HG03558 (cell line): ENCODE measurements at regions not wholly inside any gene's neighbourhood (a gene's known extent, or its start where the extent isn't known, plus 50 kb on each side); places are given as distances from the start of the nearest gene placed in this dataset.

Experiments used
- ATAC-seq: cut with Tn5 transposase; IDR thresholded peaks from one replicate; pipeline ENCODE4 v1.9.1; 2021; ENCODE audit warnings: moderate number of reproducible peaks; ENCODE audit not compliant: unreplicated experiment; ENCODE audit errors: extremely low read depth

DNA sequence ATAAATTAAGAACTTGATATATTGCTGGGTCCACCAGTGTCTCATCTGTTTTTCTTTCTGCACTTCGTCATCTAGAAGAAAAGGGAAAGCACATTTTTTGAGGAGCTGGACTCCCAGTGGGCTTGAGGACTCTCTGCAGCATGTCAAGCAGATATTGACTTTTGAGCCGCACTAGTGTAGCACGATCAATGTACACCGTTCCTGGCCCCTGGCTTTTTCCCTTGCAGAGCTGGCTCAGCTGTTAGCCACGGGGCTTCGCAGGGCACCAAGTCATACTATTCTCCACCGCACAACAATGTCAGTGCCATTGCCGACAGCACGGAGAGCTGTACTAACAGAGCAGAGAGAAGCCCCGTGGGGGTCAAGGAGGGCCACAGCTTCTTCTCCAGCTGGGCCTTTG lies 235.4 kb upstream of the HABP2 start:
- no peak for ATAC-seq

DNA sequence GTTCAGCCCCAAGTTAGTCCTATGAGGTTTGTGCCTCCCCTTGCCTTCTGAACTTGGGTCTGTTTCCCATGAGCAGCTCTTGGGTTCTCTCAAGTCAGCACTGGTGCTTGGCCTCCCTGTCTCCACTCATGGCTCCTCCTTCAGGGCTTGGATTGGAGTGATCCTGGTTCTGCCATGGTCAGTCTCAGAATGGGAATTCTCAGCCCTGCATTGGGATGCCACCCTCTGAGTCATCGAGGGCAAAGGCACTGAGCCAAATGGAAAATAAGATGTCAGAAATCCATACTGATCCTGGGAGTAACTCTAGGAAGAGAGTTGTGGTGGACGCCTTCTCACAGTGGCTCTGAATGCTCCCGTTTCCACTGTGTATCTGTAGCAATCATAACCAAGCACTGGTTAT lies 233.4 kb upstream of the HABP2 start:
- ATAC-seq: no peak

- ATAC-seq: no peak
Measured at GRCh38 chr10:113320211-113320610, 232.6 kb upstream of the HABP2 start.

- ATAC-seq: no peak
Measured at GRCh38 chr10:113320987-113321386, 231.9 kb upstream of the HABP2 start.

GRCh38 chr10:113322843-113323242 lies 230.0 kb upstream of the HABP2 start:
- ATAC-seq: no peak

- no peak for ATAC-seq
Measured at GRCh38 chr10:113323985-113324384, 228.9 kb upstream of the HABP2 start.

DNA sequence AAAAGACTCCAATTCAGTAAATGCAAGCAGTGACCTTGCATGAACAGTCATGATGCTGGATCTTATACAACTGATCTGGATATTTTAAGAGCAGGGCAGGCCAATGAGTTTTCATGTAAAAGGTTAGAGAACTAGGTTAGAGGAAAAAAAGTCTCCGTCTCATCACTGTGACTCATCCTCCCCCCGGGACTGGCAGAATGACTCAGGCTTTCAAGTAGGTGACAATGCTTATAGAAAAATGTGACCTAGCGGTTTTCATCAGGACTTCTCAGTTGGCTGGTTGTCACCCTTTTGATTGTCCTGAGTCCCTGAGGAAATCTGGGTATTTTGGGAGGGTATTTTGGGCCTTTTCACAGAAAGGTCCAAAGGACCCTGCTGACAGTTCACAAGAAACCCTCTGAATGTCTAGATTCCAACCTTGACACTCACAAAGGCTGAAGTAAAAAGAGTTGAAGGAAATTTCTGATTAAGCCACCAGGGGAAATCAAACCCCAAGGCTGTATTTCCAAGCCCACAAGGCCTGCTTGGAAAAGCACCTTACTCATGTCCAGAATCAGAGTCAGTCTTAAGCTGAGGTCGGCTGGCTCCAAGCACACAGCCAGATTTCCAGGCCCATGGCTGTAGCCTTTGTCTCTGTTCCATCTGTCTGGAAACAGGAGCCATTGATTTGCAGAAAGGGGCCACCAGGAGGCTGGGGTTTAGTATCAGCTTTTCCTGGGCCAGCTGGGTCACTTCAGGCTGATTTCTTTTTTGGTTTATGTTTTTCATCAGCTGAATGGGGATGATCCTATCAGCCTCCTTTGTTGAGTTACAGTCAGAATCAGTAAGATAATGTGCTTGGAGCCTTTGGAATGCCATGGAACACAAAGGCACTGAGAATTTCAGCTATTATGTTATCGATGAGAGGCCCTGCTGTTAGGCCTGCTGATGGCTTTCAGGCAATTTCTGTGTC lies 226.4 kb upstream of the HABP2 start:
- ATAC-seq: peak; percentile 84

DNA sequence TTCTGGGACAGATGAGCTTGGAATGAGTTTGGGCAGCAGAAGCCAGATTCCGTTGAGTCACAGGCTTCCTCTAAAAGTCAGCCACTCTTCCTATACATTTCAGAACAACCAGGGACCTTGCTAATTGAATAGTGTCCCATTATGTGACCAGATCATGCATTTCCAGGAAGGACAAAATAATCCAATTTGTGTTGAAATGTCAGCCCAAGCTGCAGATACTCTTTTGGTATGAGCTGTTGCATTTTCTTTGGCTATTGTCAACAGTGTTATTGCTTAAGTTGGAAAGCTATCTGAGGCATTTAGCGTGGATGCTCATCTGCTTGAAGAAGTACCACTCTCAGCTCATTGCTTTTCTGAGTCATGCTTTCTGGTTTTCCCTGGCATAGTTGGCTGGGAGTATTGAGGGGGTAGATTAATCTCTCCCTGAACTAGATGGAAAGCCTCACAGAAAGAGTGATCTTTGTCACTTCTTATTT lies 223.7 kb upstream of the HABP2 start:
- ATAC-seq: no peak

DNA sequence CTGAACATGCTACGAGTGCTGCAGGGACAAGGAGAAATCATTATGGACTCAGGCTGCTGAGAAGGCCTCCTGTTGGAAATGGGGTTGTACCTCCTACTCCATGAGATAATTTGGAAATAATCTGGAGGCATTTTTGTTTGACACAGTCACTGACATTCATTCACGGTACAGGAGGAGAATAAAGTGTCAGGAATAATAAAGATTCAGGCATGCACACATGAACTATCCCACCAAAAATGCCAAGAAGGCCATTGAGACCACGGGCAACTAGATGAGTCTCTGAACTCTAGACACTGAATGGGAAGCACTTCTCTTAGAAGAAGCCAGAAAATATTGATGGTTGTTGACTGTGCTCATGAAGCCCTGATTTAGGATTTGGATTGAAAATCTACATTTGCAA lies 220.9 kb upstream of the HABP2 start:
- no peak for ATAC-seq

- no peak for ATAC-seq
Measured at GRCh38 chr10:113333313-113333712, 219.5 kb upstream of the HABP2 start.

GRCh38 chr10:113335592-113335991 lies 217.3 kb upstream of the HABP2 start:
- no peak for ATAC-seq

DNA sequence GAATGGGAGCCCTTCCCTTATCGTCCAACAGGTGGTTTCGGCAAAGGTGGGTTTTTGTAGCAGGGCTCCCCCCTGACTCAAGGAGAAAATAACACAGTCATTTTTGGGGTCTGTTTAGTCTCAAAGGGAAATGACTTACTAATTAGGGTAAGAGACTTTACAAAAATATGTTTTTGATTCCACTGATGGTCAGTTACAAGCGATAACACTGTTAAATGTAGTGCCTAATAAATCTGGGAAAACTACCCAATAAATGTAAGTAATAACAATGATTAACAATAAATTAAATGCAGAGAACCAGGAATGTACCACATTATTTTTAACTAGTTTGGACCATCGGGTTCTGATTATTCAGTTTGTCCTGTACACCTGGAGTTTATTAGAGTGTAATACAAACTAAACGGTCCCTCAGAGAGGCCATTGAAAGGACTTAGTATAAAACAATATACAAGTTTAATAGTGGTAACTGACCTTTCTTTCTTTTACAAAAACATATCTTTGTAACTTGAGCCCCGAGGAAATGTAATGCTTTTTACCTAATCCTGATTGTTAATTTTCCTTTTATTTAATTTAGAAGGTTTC lies 216.2 kb upstream of the HABP2 start:
- ATAC-seq: no peak

DNA sequence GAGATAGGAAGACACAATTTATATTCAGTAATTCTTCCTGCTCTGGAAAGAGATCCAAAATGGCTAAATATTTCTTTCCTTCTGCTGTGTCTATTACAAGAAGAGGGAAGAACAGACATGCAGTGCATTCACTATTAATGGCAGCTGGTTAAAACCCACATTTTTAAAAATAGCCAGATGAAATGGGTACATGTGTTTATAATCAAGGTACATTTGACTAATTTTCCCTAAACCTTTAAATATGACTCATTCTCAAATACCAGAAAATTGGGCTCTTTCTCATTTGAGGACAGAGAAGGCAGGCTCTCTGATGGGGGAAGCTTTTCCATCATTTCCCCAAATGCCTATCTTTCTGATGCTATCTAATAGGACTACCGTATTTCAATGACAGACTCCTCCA lies 215.7 kb upstream of the HABP2 start:
- ATAC-seq: no peak

GRCh38 chr10:113339121-113339520 lies 213.7 kb upstream of the HABP2 start:
- ATAC-seq: no peak

GRCh38 chr10:113340282-113340681 lies 212.6 kb upstream of the HABP2 start:
- ATAC-seq: no peak

DNA sequence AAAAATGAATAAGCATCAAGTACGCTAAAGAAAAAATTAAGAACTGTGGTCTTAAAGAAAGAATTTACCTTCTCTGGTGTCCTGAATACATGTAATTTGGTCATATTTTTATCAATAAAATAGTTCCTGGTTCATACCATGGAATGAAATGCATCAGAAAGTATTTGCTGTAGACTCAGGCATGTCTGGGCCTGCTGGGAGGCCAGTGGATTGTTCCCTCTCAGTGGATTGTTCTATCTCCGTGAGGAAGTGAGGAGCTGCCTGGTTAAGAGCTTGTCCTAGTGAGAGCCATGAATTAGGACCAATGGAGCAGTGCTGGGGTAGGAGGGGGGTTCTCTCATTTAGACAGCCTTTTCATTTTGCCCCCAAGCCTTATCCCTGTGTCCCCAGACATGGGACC lies 211.7 kb upstream of the HABP2 start:
- no peak for ATAC-seq

DNA sequence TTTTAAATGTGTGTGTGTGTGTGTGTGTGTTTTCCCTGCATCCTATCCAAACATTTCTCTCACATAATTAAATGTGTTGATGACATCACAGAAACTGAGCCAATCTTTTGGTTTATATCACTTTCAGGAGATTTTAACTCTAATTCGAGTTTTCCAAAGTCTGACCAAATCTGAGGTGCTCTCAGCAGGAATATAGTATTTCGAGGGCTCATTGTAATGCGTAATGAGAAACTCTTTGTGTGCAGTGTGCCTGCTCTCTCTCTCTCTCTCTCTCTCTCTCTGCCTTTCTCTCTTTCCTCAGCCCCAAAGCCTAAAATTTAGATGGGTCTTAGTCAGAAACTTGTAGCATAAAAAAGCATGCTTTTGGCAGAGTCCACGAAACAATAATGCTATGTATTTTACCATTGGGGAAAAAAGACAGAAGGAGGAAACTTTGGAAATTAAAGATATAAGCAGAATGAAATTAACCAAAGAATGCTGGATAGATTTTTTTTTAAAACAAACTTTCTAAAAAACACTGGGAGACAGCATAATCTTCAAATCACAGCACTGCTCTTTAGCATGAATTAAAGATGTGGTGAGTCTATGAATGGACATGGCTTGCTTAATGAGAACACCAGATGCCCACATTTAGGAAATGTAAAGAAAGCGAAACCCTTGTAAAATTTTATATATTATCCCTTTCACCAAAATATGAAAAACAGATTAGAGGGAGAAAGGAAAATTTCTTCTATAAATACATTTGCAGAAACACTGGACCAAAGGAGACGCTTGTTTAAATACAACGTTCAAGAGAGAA lies 206.8 kb upstream of the HABP2 start:
- ATAC-seq: no peak

DNA sequence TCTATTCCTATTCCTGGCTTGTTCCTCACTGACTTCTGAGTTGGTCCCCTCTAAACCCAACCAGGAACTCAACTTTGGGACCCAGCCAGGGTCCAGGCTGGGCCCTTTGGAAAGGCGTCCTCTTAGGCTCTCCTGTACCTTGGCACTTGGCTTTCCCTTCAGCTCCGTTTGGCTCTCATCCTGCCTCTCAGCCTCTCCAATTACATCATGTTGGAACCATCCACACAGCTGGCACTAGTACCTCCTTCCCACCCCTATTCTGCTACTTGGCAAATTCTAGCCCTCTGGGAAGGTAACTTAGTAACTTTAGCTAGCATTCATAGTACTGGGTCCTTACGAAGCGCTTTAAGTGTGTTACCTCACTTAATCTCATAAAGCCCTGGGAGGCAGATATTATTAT lies 205.3 kb upstream of the HABP2 start:
- no peak for ATAC-seq

DNA sequence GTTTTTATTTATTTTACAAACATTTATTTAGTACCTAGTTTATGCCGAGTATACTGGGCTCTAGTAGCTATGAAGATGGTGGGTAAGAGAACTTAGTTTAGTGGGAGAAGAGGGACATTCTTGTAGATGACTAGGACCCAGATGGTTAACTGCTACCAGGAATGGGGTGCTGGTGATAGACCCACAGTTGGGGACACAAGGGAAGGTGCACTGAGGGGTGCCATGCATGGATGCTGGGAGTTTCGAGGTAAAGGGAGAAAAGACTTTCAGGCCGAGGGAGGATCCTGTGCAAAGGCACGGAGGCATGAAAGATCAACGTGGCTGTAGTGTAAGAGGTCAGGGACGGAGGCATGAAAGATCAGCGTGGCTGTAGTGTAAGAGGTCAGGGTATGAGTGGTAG lies 204.2 kb upstream of the HABP2 start:
- ATAC-seq: no peak

- no peak for ATAC-seq
Measured at GRCh38 chr10:113350311-113351040, 202.4 kb upstream of the HABP2 start.
